ENCODE measurements at regions not wholly inside any gene's neighbourhood (a gene's known extent, or its start where the extent isn't known, plus 50 kb on each side); places are given as distances from the start of the nearest gene placed in this dataset.

DNA sequence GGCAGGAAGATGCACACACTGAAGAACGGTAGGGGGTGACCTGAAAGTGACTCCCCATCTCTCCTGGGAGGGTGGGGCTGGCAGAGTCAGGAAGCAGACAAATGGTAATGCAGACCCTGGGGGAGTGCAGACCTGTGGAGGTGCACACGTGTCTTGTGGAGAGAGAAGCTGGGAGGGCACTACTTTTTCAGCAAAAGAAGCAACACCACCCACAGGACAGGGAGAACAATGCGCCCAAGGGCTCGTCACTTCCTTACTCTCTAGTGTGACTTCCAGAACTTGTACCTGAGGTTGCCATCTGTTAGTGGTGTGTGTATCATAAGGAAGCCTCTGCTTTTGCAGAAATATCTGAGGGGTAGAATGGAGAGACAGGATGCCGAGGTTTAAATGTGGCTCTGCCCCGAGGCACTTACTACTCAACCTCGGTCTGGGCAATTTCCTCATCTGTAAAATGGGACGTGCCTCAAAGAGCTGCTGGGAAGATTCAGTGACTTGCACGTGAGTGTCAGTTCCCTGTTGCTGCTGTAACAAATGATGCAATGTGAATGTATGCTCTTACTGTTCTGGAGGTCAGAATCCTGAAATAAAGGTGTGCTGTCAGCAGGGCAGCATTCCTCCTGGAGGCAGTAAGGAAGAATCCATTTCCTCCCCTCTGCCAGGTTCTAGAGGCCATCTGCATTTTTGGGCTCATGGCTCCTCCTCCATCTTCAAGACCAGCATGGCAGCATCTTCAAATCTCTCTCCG is 323.4 kb downstream of the SHANK2 start:
- TF ChIP-seq, protein P1, sequence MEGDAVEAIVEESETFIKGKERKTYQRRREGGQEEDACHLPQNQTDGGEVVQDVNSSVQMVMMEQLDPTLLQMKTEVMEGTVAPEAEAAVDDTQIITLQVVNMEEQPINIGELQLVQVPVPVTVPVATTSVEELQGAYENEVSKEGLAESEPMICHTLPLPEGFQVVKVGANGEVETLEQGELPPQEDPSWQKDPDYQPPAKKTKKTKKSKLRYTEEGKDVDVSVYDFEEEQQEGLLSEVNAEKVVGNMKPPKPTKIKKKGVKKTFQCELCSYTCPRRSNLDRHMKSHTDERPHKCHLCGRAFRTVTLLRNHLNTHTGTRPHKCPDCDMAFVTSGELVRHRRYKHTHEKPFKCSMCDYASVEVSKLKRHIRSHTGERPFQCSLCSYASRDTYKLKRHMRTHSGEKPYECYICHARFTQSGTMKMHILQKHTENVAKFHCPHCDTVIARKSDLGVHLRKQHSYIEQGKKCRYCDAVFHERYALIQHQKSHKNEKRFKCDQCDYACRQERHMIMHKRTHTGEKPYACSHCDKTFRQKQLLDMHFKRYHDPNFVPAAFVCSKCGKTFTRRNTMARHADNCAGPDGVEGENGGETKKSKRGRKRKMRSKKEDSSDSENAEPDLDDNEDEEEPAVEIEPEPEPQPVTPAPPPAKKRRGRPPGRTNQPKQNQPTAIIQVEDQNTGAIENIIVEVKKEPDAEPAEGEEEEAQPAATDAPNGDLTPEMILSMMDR (conservative IDR thresholded peaks at IDR 0.05): peak; percentile 28; the same call in 1 of the 2 replicates
- TF ChIP-seq EZH2 (IDR thresholded peaks at IDR 0.05; ENCODE audit: low read depth): no peak
